ENCODE measurements at regions not wholly inside any gene's neighbourhood (a gene's known extent, or its start where the extent isn't known, plus 50 kb on each side); places are given as distances from the start of the nearest gene placed in this dataset.
"Not testable (repeated sequence)": the region's sequence is repeated elsewhere in the genome, so short reads cannot be mapped to it uniquely, and the experiment has no call there.

GRCh38 chrX:45630078-45630477 is 429.4 kb upstream of the DIPK2B start:
- DNase-seq, result no peak

GRCh38 chrX:45628041-45628440 is 427.4 kb upstream of the DIPK2B start:
- DNase-seq, result no peak

GRCh38 chrX:45623266-45623665 is 422.6 kb upstream of the DIPK2B start:
- DNase-seq, result no peak

- DNase-seq, result no peak
Measured at GRCh38 chrX:45622538-45622937, 421.9 kb upstream of the DIPK2B start.

- DNase-seq, result no peak
Measured at GRCh38 chrX:45622042-45622423, 421.4 kb upstream of the DIPK2B start.

GRCh38 chrX:45621376-45622041 is 420.8 kb upstream of the DIPK2B start:
- DNase-seq, result no peak

- DNase-seq, result no peak
Measured at GRCh38 chrX:45619290-45619689, 418.6 kb upstream of the DIPK2B start.

GRCh38 chrX:45615591-45615990 is 414.9 kb upstream of the DIPK2B start:
- not testable (repeated sequence) for DNase-seq

- DNase-seq, result no peak
Measured at GRCh38 chrX:45614853-45615252, 414.2 kb upstream of the DIPK2B start.

GRCh38 chrX:45602151-45602550 is 401.5 kb upstream of the DIPK2B start:
- no peak for DNase-seq

GRCh38 chrX:45601052-45601451 is 400.4 kb upstream of the DIPK2B start:
- DNase-seq, result no peak

GRCh38 chrX:45598861-45599260 is 398.2 kb upstream of the DIPK2B start:
- DNase-seq, result no peak

- no peak for DNase-seq
Measured at GRCh38 chrX:45596188-45596808, 395.6 kb upstream of the DIPK2B start.

GRCh38 chrX:45592101-45592500 is 391.4 kb upstream of the DIPK2B start:
- no peak for DNase-seq

GRCh38 chrX:45591650-45592049 is 391.0 kb upstream of the DIPK2B start:
- no peak for DNase-seq

- no peak for DNase-seq
Measured at GRCh38 chrX:45584717-45585116, 384.0 kb upstream of the DIPK2B start.

GRCh38 chrX:45577361-45577760 is 376.7 kb upstream of the DIPK2B start:
- DNase-seq, result no peak

- DNase-seq, result no peak
Measured at GRCh38 chrX:45571453-45571852, 370.8 kb upstream of the DIPK2B start.

- DNase-seq, result no peak
Measured at GRCh38 chrX:45566456-45566855, 365.8 kb upstream of the DIPK2B start.

- DNase-seq, result no peak
Measured at GRCh38 chrX:45557387-45557786, 356.7 kb upstream of the DIPK2B start.

GRCh38 chrX:45554736-45555135 is 354.1 kb upstream of the DIPK2B start:
- DNase-seq, result no peak

- DNase-seq, result no peak
Measured at GRCh38 chrX:45553417-45553816, 352.7 kb upstream of the DIPK2B start.

- not testable (repeated sequence) for DNase-seq
Measured at GRCh38 chrX:45546697-45547096, 346.0 kb upstream of the DIPK2B start.

- DNase-seq, result no peak
Measured at GRCh38 chrX:45540181-45540580, 339.5 kb upstream of the DIPK2B start.

- DNase-seq, result no peak
Measured at GRCh38 chrX:45537936-45538335, 337.3 kb upstream of the DIPK2B start.
